ENCODE measurements at regions not wholly inside any gene's neighbourhood (a gene's known extent, or its start where the extent isn't known, plus 50 kb on each side); places are given as distances from the start of the nearest gene placed in this dataset.

- ATAC-seq: peak; percentile 88 to 89
These were observed 146.6 kb upstream of the TBL1X start for GRCh38 chrX:9318213-9318612.

DNA sequence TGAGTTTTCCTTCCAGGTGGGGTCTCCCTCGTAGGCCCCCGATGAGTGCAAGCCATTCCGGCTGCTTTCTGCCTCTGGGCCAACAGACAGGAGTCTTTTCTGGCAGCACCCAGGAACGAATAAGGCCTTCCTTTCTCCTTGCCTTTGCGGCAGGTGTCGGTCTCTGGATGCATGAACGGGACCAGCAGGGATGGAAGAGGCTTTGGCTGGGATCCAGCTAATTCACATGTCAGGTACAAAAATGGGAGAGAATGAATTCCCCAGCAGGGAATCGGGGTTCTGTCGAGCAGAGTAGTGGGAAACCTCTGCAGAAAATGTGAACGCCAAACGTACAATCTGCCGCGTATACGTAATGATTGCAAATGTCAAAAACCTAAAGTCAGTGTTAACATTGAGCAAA lies 146.1 kb upstream of the TBL1X start:
- no peak for ATAC-seq

DNA sequence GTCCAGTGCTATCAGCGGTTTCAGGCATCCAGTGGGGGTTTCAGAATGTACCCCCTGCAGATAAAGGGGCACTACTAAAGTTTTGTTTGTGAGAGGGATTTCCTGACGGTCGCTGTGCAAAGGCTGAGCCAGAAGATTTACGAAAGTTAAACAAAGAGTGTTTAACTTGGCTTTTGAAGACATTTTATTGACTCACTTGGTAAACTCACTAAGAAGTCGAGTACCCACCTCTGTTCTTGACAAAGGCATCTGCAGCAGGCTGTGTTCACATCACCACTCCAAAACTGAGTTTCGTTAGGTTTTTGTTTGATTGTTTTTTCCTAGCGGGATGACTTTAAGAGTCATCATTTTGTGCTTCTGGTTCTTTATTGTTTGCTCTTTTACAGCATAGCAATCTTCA lies 143.9 kb upstream of the TBL1X start:
- no peak for ATAC-seq

- ATAC-seq: no peak
These were observed 140.2 kb upstream of the TBL1X start for GRCh38 chrX:9324676-9325075.

- no peak for ATAC-seq
These were observed 138.5 kb upstream of the TBL1X start for GRCh38 chrX:9326369-9326768.

GRCh38 chrX:9327086-9327746 lies 137.6 kb upstream of the TBL1X start:
- no peak for ATAC-seq

- no peak for ATAC-seq
These were observed 137.1 kb upstream of the TBL1X start for GRCh38 chrX:9327747-9328145.

GRCh38 chrX:9329056-9329455 lies 135.8 kb upstream of the TBL1X start:
- no peak for ATAC-seq

- no peak for ATAC-seq
These were observed 134.4 kb upstream of the TBL1X start for GRCh38 chrX:9330249-9330982.

GRCh38 chrX:9333873-9334560 lies 130.8 kb upstream of the TBL1X start:
- no peak for ATAC-seq

GRCh38 chrX:9335251-9335650 lies 129.6 kb upstream of the TBL1X start:
- ATAC-seq: no peak

DNA sequence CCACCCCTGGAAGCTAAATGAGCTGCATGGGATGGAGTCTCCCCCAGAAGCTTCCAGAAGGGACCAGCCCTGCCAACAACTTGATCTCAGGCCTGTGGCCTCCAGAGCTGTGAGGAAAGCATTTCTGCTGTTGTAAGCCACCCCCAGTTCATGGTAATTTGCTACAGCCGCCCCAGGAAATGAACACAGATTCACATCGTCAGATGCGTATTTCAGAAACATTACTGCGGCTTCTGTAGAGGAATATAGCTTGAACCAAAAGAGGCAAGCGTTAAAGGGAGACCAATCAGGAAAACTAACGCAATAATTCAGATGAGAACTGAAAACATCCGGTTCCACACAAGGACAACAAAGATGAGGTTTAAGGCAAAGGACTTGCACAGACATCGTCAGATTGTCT lies 128.4 kb upstream of the TBL1X start:
- no peak for ATAC-seq

- ATAC-seq: no peak
These were observed 127.8 kb upstream of the TBL1X start for GRCh38 chrX:9337046-9337445.

DNA sequence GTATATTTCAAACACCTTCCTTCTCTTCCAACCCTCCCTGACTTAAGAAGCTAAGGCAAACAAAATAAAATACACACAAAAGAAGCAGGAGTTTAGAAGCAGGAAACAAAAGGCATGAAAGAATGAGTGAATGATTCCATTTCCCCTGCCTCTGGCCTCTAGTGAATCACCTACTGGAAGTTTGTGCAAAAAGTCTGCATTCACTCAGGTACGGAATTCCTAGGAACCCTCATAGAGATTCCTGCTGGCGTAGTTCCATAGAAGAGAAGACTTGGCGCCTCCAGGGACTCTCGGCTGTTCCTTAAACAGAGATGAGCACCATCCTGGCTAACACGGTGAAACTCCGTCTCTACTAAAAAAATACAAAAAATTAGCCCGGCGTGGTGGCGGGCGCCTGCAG lies 125.9 kb upstream of the TBL1X start:
- ATAC-seq: no peak

GRCh38 chrX:9339603-9340491 lies 125.0 kb upstream of the TBL1X start:
- ATAC-seq: no peak

DNA sequence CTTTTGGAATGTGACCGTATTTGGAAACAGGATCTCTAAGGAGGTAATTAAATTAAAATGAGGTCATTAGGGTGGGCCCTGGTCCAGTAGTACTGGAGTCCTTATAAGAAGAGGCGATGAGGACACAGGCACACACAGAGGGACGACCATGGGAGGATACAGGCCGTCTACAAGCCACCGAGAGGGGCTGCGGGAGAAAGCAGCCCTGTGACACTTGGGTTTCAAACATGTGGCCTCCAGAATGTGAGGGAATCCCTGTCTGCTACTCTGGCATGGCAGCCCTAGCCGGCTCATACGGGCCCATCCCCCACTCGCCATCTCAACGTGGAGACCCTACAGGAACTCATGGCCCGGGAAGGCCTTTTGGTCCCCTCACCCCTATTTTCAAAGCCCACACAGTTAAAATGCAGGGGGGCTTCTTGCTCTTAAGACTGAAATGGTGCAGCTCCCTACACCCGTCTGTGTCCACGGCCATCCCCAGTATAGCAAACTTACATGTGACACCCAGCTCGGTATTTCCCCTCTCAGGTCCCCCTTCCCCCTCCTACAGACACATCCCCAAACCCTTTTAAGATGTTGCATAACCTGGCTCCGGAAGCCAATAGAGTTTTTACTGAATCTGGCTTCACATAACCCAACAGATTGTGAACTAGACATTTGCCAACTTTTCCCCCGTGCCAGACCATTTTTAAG lies 124.1 kb upstream of the TBL1X start:
- ATAC-seq: peak; percentile 34 to 46

DNA sequence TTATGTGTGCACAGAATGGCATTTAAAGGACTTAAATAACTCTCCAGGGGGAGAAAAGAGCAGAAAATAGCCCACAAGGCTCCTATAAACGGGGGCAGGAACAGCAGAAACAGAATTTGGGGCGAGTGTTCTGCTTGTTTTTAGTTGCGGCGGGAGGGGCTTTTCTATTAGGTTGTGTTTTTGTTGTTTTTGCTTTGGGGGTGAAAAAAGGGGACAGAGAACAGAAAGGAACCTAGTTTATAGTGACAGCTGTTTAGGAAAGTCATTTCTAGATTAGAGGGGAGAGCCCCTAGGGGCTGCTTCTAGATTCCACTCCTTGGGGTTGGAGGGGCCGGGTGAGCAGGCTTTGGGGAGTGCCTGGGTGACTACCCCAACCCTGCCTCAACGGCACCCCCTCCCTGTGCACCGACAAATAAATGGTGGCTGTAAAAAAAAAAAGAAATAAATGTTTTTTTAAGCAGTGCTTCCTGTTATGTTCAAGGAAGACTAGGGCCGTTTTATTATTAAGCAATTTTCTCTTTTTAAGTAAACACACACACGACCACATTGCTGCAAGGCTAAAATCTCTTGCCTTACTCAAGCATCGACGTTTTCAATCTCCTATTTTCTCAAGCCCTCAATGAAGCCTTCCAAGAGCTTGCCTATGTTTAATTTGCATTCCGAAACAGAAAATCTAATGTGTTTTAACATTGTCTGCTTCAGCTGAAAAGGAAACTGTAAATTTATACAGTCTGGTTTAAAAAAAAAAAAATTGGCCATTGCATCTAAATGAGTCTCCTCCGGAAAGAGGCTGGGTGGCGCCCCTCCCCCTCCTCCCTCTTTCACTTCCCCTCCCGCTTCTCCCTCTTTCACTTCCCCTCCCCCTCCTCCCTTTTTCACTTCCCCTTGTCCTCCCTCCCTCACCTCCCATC lies 123.3 kb upstream of the TBL1X start:
- peak; percentile 88 to 89 for ATAC-seq

- peak in 1 of 2 donors; percentile 9 for ATAC-seq
These were observed 122.3 kb upstream of the TBL1X start for GRCh38 chrX:9342561-9343051.

DNA sequence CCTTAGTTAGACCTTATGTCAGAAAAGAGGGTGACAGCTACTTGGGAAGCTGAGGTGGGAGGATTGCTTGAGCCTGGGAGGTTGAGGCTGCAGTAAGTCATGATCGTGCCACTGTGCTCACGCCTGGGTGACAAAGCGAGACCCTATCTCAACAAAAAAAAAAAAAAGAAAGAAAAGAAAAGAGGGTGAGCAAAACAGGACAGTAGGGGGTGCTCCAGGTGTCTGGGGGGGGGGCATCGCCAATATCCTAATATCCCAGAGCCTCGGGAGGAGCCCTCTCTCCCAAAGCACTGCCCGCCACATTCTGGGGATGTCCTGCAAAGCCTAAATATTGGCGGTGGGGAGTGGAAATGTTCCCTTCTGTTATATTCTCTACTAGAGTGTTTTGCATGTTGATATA lies 120.9 kb upstream of the TBL1X start:
- no peak for ATAC-seq

DNA sequence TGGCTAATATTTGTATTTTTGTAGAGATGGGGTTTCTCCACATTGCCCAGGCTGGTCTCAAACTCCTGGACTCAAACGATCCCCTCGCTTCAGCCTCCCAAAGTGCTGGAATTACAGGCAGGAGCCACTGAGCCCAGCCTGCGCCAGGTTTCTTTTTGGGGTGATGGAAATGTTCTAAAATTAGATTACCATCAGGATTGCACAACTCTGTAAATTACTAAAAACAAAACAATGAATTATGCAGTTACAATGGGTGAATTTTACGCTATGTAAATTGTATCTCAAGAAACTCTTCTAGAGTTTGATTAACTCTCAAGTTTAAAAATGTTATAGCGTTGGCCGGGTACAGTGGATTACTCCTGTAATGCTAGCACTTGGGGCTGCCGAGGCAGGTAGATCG lies 118.9 kb upstream of the TBL1X start:
- ATAC-seq: no peak

Measured in activated CD4-positive, CD25-positive, alpha-beta regulatory T cell treated with anti-CD3 and anti-CD28 coated beads, Interleukin-2, amount 50 U/mL, for 24 hours (primary cell).